ENCODE measurements at regions not wholly inside any gene's neighbourhood (a gene's known extent, or its start where the extent isn't known, plus 50 kb on each side); places are given as distances from the start of the nearest gene placed in this dataset.

DNA sequence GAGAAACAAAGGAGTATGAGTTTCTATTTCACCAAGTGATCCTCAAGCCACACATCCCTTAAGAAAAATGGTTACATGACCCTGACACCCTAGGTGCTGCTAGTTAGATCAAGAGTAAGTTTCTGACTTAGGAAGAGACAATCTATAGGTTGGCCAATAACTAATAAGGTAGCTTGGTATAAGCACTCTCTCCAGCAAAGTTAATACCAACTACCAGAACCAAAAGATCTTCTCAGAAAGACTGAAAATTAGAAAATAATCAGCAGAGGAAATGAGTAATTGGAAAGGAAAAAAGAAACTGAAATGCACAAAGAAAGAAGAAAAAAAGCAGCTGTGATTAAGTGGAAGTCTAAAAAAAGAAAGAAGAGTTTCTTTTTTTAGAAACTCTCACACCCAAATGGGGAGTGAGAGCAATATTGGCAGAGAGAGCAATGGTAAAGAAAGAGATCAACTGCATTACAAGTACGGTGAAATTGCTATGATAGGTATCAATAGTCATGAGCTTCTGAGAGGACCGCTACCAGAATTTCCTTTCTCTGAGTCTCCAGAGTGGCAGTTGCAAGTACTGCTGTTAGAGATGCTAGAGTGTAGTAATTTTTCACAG, 195.5 kb downstream of the TMEM167A start:
- ATAC-seq = no peak
- no peaks in the 10 kb centered on the region for H3K4me1 ChIP-seq (replicated peaks in 1 of 2; ENCODE audit: control insufficient read depth in 2 of 2, insufficient read depth in 2 of 2, low read length in 2 of 2)
- ChIA-PET CTCF (ENCODE audit: low intra/inter-chr PET ratio) (no interaction called here), POLR2A (no interaction called here)
- H3K4me2 ChIP-seq (ENCODE audit: insufficient read depth, low read length) = no peak overlapping the region
- H3K79me2 ChIP-seq (ENCODE audit: control insufficient read depth, insufficient read depth, low read length) = no peaks in the 10 kb centered on the region
- BruUV-seq (replicated peaks) = no TSS peak
- TF ChIP-seq SUPT5H (IDR thresholded peaks at IDR 0.05) (no peak), SMAD3 (CRISPR knock-in tag; conservative IDR thresholded peaks at IDR 0.05) (no peak), KDM1A (IDR thresholded peaks at IDR 0.05) (no peak), TFAM (CRISPR knock-in tag; conservative IDR thresholded peaks at IDR 0.05) (no peak)
- no peak for DNase-seq (ENCODE audit: extremely low read depth in 1 of 4, low spot score in 3 of 4)
- no peaks in the 10 kb centered on the region for H4K20me1 ChIP-seq (replicated peaks; ENCODE audit: control insufficient read depth, insufficient read depth, low read length)
- no peaks in the 10 kb centered on the region for H3K9me1 ChIP-seq (ENCODE audit: control insufficient read depth, insufficient read depth, low read length)
- no peak overlapping the region for H3K27ac ChIP-seq (ENCODE audit: extremely low read depth, low read depth, low read length)
- H2AFZ ChIP-seq (ENCODE audit: low read depth, low read length) = no peak overlapping the region
- in situ Hi-C loops (cut with MboI) (no loop called here), intact Hi-C loops (cut with micrococcal nuclease) (no loop called here)
- no peak overlapping the region for H3K9ac ChIP-seq (ENCODE audit: insufficient read depth in 1 of 2, low read depth in 2 of 2, low read length in 2 of 2)
- no peaks in the 10 kb centered on the region for H3K9me3 ChIP-seq (replicated peaks; ENCODE audit: control insufficient read depth, insufficient read depth, low read depth, low read length)
- H3K27me3 ChIP-seq (ENCODE audit: control insufficient read depth in 2 of 2, insufficient read depth in 2 of 2, low read length in 2 of 2) = no peaks in the 10 kb centered on the region
- 4% methylated on average over 2 of the region's 2 CpGs for WGBS (ENCODE audit: insufficient coverage, low coverage, missing lambda C conversion rate)
- no peak for FAIRE-seq
- H3K4me3 ChIP-seq = no peak overlapping the region
- H3K36me3 ChIP-seq (ENCODE audit: control insufficient read depth, insufficient read depth, low read length) = no peaks in the 10 kb centered on the region

DNA sequence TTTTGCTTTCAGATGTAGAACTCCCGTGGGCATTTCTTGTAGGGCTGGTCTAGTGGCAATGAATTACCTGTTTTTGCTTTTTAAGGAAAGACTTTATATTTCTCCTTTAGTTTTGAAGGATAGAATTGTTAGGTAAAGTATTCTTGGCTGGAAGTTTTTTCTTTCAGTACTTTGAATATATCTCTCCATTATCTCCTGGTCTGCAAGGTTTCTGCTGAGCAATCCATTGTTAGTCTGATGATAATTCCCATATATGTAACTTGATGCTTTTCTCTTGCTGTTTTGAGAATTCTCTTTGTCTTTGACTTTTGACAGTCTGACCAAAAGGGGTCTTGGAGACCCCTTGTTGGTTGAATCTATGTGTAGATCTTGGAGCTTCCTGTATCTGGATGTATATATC, 198.1 kb downstream of the TMEM167A start:
- no peak for ATAC-seq
- ChIA-PET CTCF (ENCODE audit: low intra/inter-chr PET ratio) (no interaction called here), POLR2A (no interaction called here)
- DNase-seq (ENCODE audit: extremely low read depth in 1 of 4, low spot score in 3 of 4) = no peak
- no peaks in the 10 kb centered on the region for H3K4me1 ChIP-seq (replicated peaks in 1 of 2; ENCODE audit: control insufficient read depth in 2 of 2, insufficient read depth in 2 of 2, low read length in 2 of 2)
- H3K27ac ChIP-seq (ENCODE audit: extremely low read depth, low read depth, low read length) = no peak overlapping the region
- H3K9ac ChIP-seq (ENCODE audit: insufficient read depth in 1 of 2, low read depth in 2 of 2, low read length in 2 of 2) = no peak overlapping the region
- no TSS peak for BruUV-seq (replicated peaks)
- no peaks in the 10 kb centered on the region for H3K9me3 ChIP-seq (replicated peaks; ENCODE audit: control insufficient read depth, insufficient read depth, low read depth, low read length)
- H4K20me1 ChIP-seq (replicated peaks; ENCODE audit: control insufficient read depth, insufficient read depth, low read length) = no peaks in the 10 kb centered on the region
- no peak overlapping the region for H2AFZ ChIP-seq (ENCODE audit: low read depth, low read length)
- intact Hi-C loops (cut with micrococcal nuclease) = no loop called here
- 5% methylated on average over 1 of the region's 1 CpG for WGBS (ENCODE audit: insufficient coverage, low coverage, missing lambda C conversion rate)
- in situ Hi-C loops (cut with MboI) = no loop called here
- FAIRE-seq = no peak
- no peaks in the 10 kb centered on the region for H3K79me2 ChIP-seq (ENCODE audit: control insufficient read depth, insufficient read depth, low read length)
- no peaks in the 10 kb centered on the region for H3K9me1 ChIP-seq (ENCODE audit: control insufficient read depth, insufficient read depth, low read length)
- TF ChIP-seq POU5F1 (IDR thresholded peaks at IDR 0.05; ENCODE audit: borderline replicate concordance, low read depth, low read length, partially characterized antibody) (no peak), ZNF146 (CRISPR knock-in tag; IDR thresholded peaks at IDR 0.05; ENCODE audit: unreplicated experiment) (no peak), ZNF408 (CRISPR knock-in tag; IDR thresholded peaks at IDR 0.05; ENCODE audit: low read depth) (no peak), ZBED1 (IDR thresholded peaks at IDR 0.05) (no peak), ZNF124 (CRISPR knock-in tag; IDR thresholded peaks at IDR 0.05) (no peak), RFX1 (IDR thresholded peaks at IDR 0.05) (no peak), CBFB (CRISPR knock-in tag; IDR thresholded peaks at IDR 0.05) (no peak), SUPT5H (IDR thresholded peaks at IDR 0.05) (no peak), ZNF778 (CRISPR knock-in tag; IDR thresholded peaks at IDR 0.05) (no peak)
- TF ChIP-seq, protein P1, sequence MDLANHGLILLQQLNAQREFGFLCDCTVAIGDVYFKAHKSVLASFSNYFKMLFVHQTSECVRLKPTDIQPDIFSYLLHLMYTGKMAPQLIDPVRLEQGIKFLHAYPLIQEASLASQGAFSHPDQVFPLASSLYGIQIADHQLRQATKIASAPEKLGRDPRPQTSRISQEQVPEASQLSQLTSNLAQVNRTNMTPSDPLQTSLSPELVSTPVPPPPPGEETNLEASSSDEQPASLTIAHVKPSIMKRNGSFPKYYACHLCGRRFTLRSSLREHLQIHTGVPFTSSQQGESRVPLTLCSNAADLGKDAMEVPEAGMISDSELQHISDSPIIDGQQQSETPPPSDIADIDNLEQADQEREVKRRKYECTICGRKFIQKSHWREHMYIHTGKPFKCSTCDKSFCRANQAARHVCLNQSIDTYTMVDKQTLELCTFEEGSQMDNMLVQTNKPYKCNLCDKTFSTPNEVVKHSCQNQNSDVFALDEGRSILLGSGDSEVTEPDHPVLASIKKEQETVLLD (IDR thresholded peaks at IDR 0.05) = no peak
- no peak overlapping the region for H3K4me2 ChIP-seq (ENCODE audit: insufficient read depth, low read length)
- no peaks in the 10 kb centered on the region for H3K36me3 ChIP-seq (ENCODE audit: control insufficient read depth, insufficient read depth, low read length)
- no peak overlapping the region for H3K4me3 ChIP-seq
- no peaks in the 10 kb centered on the region for H3K27me3 ChIP-seq (ENCODE audit: control insufficient read depth in 2 of 2, insufficient read depth in 2 of 2, low read length in 2 of 2)
